ENCODE measurements at regions not wholly inside any gene's neighbourhood (a gene's known extent, or its start where the extent isn't known, plus 50 kb on each side); places are given as distances from the start of the nearest gene placed in this dataset.

- TF ChIP-seq CTCF (conservative IDR thresholded peaks at IDR 0.05): no peak
- TF ChIP-seq EZH2 (IDR thresholded peaks at IDR 0.05; ENCODE audit: low read depth): no peak
These were observed 63.3 kb upstream of the VCX start for GRCh38 chrX:7779644-7780043.
